Fibroblast of skin of abdomen (primary cell): ENCODE measurements at regions not wholly inside any gene's neighbourhood (a gene's known extent, or its start where the extent isn't known, plus 50 kb on each side); places are given as distances from the start of the nearest gene placed in this dataset.
"Not testable (repeated sequence)": the region's sequence is repeated elsewhere in the genome, so short reads cannot be mapped to it uniquely, and the experiment has no call there.

Source experiments
- DNase-seq: peaks from one replicate; pipeline ENCODE4 v3.0.0-alpha.2; 2013

- no peak for DNase-seq
These were observed 410.7 kb downstream of the MIAT start for GRCh38 chr22:27068121-27068520.

- no peak for DNase-seq
These were observed 413.2 kb downstream of the MIAT start for GRCh38 chr22:27070594-27070993.

GRCh38 chr22:27073601-27074425, 416.4 kb downstream of the MIAT start:
- peak; percentile 38 for DNase-seq

- DNase-seq = no peak
These were observed 417.8 kb downstream of the MIAT start for GRCh38 chr22:27075028-27075678.

GRCh38 chr22:27075891-27076290, 418.5 kb downstream of the MIAT start:
- no peak for DNase-seq

GRCh38 chr22:27078064-27078463, 420.7 kb downstream of the MIAT start:
- DNase-seq = not testable (repeated sequence)

- no peak for DNase-seq
These were observed 422.7 kb downstream of the MIAT start for GRCh38 chr22:27080036-27080578.

- DNase-seq = no peak
These were observed 423.5 kb downstream of the MIAT start for GRCh38 chr22:27080863-27081262.

- no peak for DNase-seq
These were observed 426.2 kb downstream of the MIAT start for GRCh38 chr22:27083610-27084009.

GRCh38 chr22:27084130-27084529, 426.7 kb downstream of the MIAT start:
- DNase-seq = no peak

- no peak for DNase-seq
These were observed 429.0 kb downstream of the MIAT start for GRCh38 chr22:27086080-27087044.

GRCh38 chr22:27087051-27087450, 429.7 kb downstream of the MIAT start:
- DNase-seq = no peak

GRCh38 chr22:27088026-27088425, 430.6 kb downstream of the MIAT start:
- peak; percentile 93 for DNase-seq

GRCh38 chr22:27089264-27089663, 431.9 kb downstream of the MIAT start:
- DNase-seq = no peak

GRCh38 chr22:27090611-27091011, 433.2 kb downstream of the MIAT start:
- DNase-seq = no peak

- DNase-seq = no peak
These were observed 436.0 kb downstream of the MIAT start for GRCh38 chr22:27093422-27093821.

GRCh38 chr22:27094633-27095308, 437.4 kb downstream of the MIAT start:
- peak; percentile 94 for DNase-seq

GRCh38 chr22:27097506-27097905, 440.1 kb downstream of the MIAT start:
- DNase-seq = no peak

GRCh38 chr22:27097933-27098332, 440.5 kb downstream of the MIAT start:
- peak; percentile 61 for DNase-seq

GRCh38 chr22:27099946-27100722, 442.7 kb downstream of the MIAT start:
- DNase-seq = no peak

GRCh38 chr22:27100789-27101188, 443.4 kb downstream of the MIAT start:
- peak; percentile 91 for DNase-seq
